HEK293T (cell line): ENCODE measurements at regions not wholly inside any gene's neighbourhood (a gene's known extent, or its start where the extent isn't known, plus 50 kb on each side); places are given as distances from the start of the nearest gene placed in this dataset.

Source experiments
- ARNT ChIP-seq: fragments of 450-650 bp; IDR thresholded peaks from 2 replicates; pipeline ENCODE4 v1.6.1; 2017; ENCODE audit warnings: mild to moderate bottlenecking
- CTBP1 ChIP-seq: fragments of 450-650 bp; IDR thresholded peaks from 2 replicates; pipeline ENCODE4 v1.6.1; 2016; ENCODE audit warnings: borderline replicate concordance
- ELF4 ChIP-seq: fragments of 450-650 bp; IDR thresholded peaks from 2 replicates; pipeline ENCODE4 v1.6.1; 2017; ENCODE audit warnings: antibody characterized with exemption
- FOXA1 ChIP-seq: fragments of 450-650 bp; IDR thresholded peaks from 2 replicates; pipeline ENCODE4 v1.6.1; 2016; ENCODE audit warnings: mild to moderate bottlenecking
- FOXM1 ChIP-seq: fragments of 450-650 bp; IDR thresholded peaks from 2 replicates; pipeline ENCODE4 v1.6.1; 2017; ENCODE audit warnings: mild to moderate bottlenecking, borderline replicate concordance
- HDGF ChIP-seq: fragments of 450-650 bp; IDR thresholded peaks from 2 replicates; pipeline ENCODE4 v1.6.1; 2017; ENCODE audit warnings: antibody characterized with exemption, borderline replicate concordance
- LEF1 ChIP-seq: fragments of 450-650 bp; IDR thresholded peaks from 2 replicates; pipeline ENCODE4 v1.6.1; 2017; ENCODE audit warnings: mild to moderate bottlenecking, borderline replicate concordance
- NFRKB ChIP-seq: fragments of 450-650 bp; IDR thresholded peaks from 2 replicates; pipeline ENCODE4 v1.6.1; 2016; ENCODE audit warnings: mild to moderate bottlenecking, moderate library complexity
- PKNOX1 ChIP-seq: fragments of 450-650 bp; IDR thresholded peaks from 2 replicates; pipeline ENCODE4 v1.6.1; 2016
- SP1 ChIP-seq: fragments of 450-650 bp; IDR thresholded peaks from 2 replicates; pipeline ENCODE4 v1.6.1; 2017

DNA sequence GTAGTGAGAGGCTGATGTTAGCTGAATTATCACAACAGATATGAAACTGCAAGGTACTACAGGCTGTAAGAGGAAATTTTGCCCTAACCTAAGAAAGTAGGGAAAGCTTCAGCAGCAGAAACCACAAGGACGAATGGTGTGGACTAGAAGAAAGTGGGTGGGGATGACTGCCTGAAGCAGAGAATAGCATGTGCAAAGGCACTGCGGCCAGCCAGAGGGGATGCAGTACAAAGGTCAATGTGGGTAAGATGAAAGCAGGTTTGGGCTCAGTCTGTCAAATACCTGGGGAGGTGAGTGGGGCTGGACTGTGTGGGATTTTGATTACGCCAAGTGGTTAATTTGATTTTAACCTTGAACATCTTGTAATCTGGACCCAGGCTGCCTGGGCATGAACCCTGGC is 199.3 kb upstream of the GALNT2 start:
- no peak for TF ChIP-seq SP1
- no peak for TF ChIP-seq FOXA1
- no peak for TF ChIP-seq HDGF
- TF ChIP-seq NFRKB = no peak
- no peak for TF ChIP-seq FOXM1
- no peak for TF ChIP-seq CTBP1
- no peak for TF ChIP-seq ELF4
- TF ChIP-seq ARNT = no peak
- no peak for TF ChIP-seq LEF1
- no peak for TF ChIP-seq PKNOX1
